HL-60 (cell line): ENCODE measurements at regions not wholly inside any gene's neighbourhood (a gene's known extent, or its start where the extent isn't known, plus 50 kb on each side); places are given as distances from the start of the nearest gene placed in this dataset.

Experiments used
- DNase-seq, 2 experiments: peaks; one replicate each; pipeline ENCODE4 v3.0.0-alpha.2; 2010 to 2020; ENCODE audit warnings: low read depth in 1 of 2, low spot score in 1 of 2
- H3K27ac ChIP-seq: fragments of 250-450 bp; sonication (Bioruptor Pico); replicated peaks from 2 replicates; pipeline ENCODE4 v1.5.1; 2020; ENCODE audit warnings: mild to moderate bottlenecking, moderate library complexity
- H3K27me3 ChIP-seq: fragments of 250-450 bp; sonication (Bioruptor Pico); 2 replicates; pipeline ENCODE4 v1.5.1; 2021; ENCODE audit warnings: mild to moderate bottlenecking, moderate library complexity; ENCODE audit not compliant: insufficient read depth, poor library complexity, severe bottlenecking
- H3K4me3 ChIP-seq: replicated peaks from 2 replicates; pipeline ENCODE4 v1.5.1; 2011; ENCODE audit warnings: mild to moderate bottlenecking, control low read depth, low read length; ENCODE audit not compliant: insufficient read depth
- CTCF ChIP-seq: IDR thresholded peaks from one replicate; pipeline ENCODE4 v1.5.1; 2011; ENCODE audit warnings: low read length, control low read depth, inconsistent platforms; ENCODE audit not compliant: insufficient read depth
- GABPA ChIP-seq: IDR thresholded peaks from 2 replicates; pipeline ENCODE4 v1.6.1; 2012; ENCODE audit warnings: low read depth
- POLR2AphosphoS5 ChIP-seq: IDR thresholded peaks from 2 replicates; pipeline ENCODE4 v1.6.1; 2012; ENCODE audit warnings: low read depth
- REST ChIP-seq: IDR thresholded peaks from 2 replicates; pipeline ENCODE4 v1.6.1; 2012; ENCODE audit warnings: low read depth; ENCODE audit not compliant: insufficient replicate concordance
- SPI1 ChIP-seq: IDR thresholded peaks from 2 replicates; pipeline ENCODE4 v1.6.1; 2012; ENCODE audit warnings: low read depth, mild to moderate bottlenecking, borderline replicate concordance

DNA sequence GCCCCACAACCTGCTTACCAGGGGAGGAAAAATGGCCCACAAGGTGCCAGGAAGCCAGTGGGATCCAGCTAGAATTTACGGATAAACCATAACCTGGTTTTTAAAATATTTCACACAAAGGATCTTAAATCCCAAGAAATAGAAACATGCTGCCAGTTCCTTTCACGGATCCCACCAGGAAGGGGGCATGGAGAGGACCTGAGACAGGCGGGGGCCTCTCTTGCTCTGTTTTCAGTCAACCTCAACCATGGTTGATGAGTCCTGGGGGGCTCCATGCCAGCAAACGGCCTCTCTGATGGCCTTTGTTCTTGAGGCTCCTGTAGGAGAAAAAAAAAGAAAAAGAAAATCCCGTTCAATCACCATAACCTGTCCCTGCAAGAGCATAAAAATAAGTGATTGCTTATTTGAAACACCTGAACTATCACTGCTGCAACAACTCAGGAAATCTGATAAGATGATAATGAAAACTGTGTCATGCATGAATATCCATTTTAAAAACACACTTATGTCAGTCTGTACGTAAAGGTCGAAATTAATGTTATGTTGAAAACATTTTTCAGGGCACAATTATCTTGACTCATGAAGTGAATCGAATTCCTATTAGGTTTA is 125.8 kb upstream of the CST7 start:
- DNase-seq, result no peak
- TF ChIP-seq GABPA, result no peak
- no peak for TF ChIP-seq REST
- no peak for TF ChIP-seq POLR2AphosphoS5
- TF ChIP-seq CTCF, result no peak
- TF ChIP-seq SPI1, result no peak
- no peak overlapping the region for H3K27ac ChIP-seq
- H3K4me3 ChIP-seq, result no peak overlapping the region
- no peaks in the 10 kb centered on the region for H3K27me3 ChIP-seq

DNA sequence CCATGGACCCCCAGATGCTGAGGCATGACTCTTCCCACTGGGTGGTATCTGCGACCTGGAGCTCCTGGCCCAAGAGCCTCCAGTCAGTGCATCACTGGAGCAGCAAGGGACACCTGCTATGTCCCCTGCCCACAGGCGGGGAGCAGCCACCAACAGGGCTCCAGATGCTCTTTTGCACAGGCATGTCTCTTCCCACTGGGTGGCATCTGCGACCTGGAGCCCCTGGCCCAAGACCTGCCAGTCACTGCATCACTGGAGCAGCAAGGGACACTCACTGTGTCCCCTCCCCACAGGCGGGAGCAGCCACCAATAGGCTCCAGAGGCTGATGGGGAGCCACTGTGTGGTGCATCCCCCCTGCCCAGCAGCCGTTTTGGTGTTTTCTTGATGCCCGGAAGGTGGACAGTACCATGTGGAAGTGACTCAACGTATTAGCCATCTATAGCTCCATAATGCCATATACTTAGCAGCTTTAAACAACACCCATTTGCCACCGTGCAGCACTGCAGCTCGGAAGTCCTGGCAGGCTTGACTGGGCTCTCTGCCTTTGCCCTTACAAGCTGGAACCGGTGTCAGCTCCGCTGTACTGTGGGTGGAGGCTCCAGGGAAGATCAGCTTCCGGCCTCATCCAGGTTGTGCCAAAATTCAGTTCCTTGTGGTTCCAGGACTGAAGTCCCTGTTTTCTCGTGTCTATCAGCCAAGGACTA is 124.9 kb upstream of the CST7 start:
- TF ChIP-seq REST, result no peak
- TF ChIP-seq GABPA, result no peak
- no peak for TF ChIP-seq SPI1
- no peak for TF ChIP-seq POLR2AphosphoS5
- TF ChIP-seq CTCF, result no peak
- no peak for DNase-seq
- Histone ChIP-seq H3K4me3 (no peak overlapping the region), H3K27ac (no peak overlapping the region), H3K27me3 (no peaks in the 10 kb centered on the region)

DNA sequence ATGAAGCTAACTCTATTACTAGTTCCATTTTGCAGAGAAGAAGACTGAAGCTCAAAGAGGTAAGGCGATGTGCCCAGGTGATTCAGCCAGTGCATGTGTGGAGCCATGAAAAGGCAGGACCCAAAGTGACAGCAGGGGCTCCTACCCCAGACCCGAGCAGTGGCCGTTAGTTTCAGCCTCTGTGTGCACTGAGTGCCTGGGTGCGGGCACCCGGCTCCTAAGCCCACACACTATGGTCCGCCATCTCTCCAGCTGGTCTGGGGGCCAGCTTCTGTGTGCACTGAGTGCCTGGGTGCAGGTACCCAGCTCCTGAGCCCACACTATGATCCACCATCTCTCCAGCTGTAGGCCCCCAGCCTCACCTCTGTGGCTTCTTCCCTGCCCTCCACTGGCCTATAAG is 123.5 kb upstream of the CST7 start:
- no peak for TF ChIP-seq REST
- TF ChIP-seq CTCF, result no peak
- TF ChIP-seq GABPA, result no peak
- TF ChIP-seq POLR2AphosphoS5, result no peak
- no peak for TF ChIP-seq SPI1
- no peak overlapping the region for H3K27ac ChIP-seq

More for the DNA sequence above, 123.5 kb upstream of the CST7 start:
- no peak for DNase-seq
- Histone ChIP-seq H3K4me3 (no peak overlapping the region), H3K27me3 (no peaks in the 10 kb centered on the region)
